Skeletal muscle tissue (tissue), 3 donors: ENCODE measurements at regions not wholly inside any gene's neighbourhood (a gene's known extent, or its start where the extent isn't known, plus 50 kb on each side); places are given as distances from the start of the nearest gene placed in this dataset.

Source experiments
- H3K27ac ChIP-seq: one replicate; pipeline ENCODE4 v1.7.0; 2013; ENCODE audit warnings: mild to moderate bottlenecking, low read depth, low read length, inconsistent platforms
- H3K27me3 ChIP-seq, 3 donors: one replicate each; pipeline ENCODE4 v1.7.0; 2013; ENCODE audit warnings: low read length in 3 of 3; ENCODE audit not compliant: control insufficient read depth in 3 of 3, insufficient read depth in 3 of 3
- H3K36me3 ChIP-seq, 3 donors: one replicate each; pipeline ENCODE4 v1.7.0; 2013; ENCODE audit warnings: low read length in 3 of 3; ENCODE audit not compliant: control insufficient read depth in 3 of 3, insufficient read depth in 3 of 3
- H3K4me1 ChIP-seq, 3 donors: one replicate each; pipeline ENCODE4 v1.7.0; 2013; ENCODE audit warnings: low read length in 3 of 3, mild to moderate bottlenecking in 3 of 3; ENCODE audit not compliant: control insufficient read depth in 3 of 3, insufficient read depth in 3 of 3
- H3K4me3 ChIP-seq, 3 donors: one replicate each; pipeline ENCODE4 v1.7.0; 2013; ENCODE audit warnings: low read length in 3 of 3
- H3K9ac ChIP-seq, 3 donors: one replicate each; pipeline ENCODE4 v1.7.0; 2013; ENCODE audit warnings: low read length in 3 of 3, mild to moderate bottlenecking in 3 of 3, moderate library complexity in 2 of 3, low read depth in 1 of 3
- H3K9me3 ChIP-seq, 3 donors: one replicate each; pipeline ENCODE4 v1.7.0; 2013; ENCODE audit warnings: low read length in 3 of 3; ENCODE audit not compliant: control insufficient read depth in 3 of 3
- donor health status: Osteomylitis.

DNA sequence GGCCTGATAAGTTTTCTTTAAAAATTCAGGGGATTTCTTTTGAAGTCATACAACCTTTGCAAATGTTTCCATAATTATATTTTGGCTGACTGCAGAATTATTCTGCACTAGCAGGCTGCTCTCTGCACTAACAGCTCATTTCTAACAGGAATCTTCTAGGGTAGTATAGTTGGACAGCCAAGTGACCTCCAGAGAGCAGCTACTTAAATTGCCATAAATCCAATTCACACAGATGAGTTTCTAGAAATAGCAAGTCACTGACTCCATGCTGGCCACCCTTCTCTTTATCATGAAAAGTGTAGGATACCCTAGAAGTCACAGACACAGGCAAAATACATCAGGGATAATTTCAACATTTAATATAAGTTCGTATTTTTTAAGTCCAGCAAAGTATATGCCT is 110.9 kb upstream of the TARS1 start:
- Histone ChIP-seq H3K4me3 (no peak overlapping the region), H3K36me3 (no peaks in the 10 kb centered on the region), H3K4me1 (peaks cover 0 to 5% (median 0%) of the 10 kb centered on the region in 3 donors), H3K27me3 (no peaks in the 10 kb centered on the region), H3K27ac (no peak overlapping the region), H3K9ac (no peak overlapping the region), H3K9me3 (no peaks in the 10 kb centered on the region)

DNA sequence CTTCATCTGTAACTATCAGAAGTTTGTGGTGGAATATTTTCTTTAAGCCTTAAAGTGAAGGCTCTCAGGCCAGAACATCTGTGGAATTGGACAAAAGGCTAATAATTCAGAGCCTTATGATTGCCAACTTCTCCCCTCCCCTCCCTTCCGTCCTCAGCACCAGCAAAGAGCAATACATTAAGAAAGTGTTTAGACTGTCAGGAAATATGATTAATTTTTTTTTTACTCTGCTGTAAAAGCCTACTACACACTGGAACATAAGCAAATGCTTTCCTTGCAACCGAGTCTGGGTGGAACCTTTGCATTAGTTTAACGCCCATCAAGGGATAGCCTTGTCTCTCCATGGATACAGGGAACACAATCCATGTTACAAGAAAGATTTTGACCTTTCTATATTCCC is 110.3 kb upstream of the TARS1 start:
- no peaks in the 10 kb centered on the region for H3K36me3 ChIP-seq
- peaks cover 0 to 5% (median 0%) of the 10 kb centered on the region in 3 donors for H3K4me1 ChIP-seq
- no peak overlapping the region for H3K4me3 ChIP-seq
- no peak overlapping the region for H3K9ac ChIP-seq
- no peaks in the 10 kb centered on the region for H3K27me3 ChIP-seq
- no peak overlapping the region for H3K27ac ChIP-seq
- H3K9me3 ChIP-seq, result no peaks in the 10 kb centered on the region

DNA sequence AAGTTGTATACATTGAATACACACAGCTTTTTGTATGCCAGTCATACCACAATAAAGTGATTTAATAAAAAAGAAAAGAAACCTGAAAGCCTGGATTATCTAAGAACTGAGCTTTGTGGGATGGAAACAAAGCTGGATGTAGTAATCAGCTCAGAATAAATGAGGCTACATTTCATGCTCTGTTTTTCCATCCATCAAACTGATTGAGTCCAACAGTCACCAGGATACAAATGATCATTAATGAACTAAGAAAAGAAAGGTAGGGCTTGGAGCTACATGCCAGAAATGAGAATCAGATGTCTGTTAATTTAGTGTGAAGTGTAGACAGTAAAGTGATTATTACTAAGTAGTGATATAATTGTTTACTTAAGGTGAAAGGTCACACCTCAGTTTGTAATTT is 109.8 kb upstream of the TARS1 start:
- Histone ChIP-seq H3K36me3 (no peaks in the 10 kb centered on the region), H3K27ac (no peak overlapping the region), H3K27me3 (no peaks in the 10 kb centered on the region), H3K4me3 (no peak overlapping the region), H3K4me1 (peaks cover 0 to 5% (median 0%) of the 10 kb centered on the region in 3 donors), H3K9me3 (no peaks in the 10 kb centered on the region), H3K9ac (no peak overlapping the region)

DNA sequence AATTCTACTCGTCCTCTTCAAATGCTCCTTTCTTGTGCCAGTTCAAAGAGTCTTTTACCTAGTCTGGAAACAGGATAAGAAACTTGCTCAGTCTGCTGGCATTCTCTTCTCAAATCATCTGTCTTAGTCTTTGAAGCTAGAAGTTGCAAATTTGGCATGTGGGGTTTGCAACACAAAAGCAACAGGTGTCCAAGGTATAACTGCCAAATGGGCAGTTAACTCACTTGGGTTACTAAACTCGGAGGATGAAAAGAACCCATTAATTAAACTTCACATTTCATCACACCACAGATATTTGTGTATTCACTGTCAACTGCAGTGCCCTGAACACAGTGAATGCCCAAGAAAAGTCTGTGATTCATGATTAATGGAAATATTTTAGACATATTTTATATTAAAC is 108.0 kb upstream of the TARS1 start:
- H3K36me3 ChIP-seq, result no peaks in the 10 kb centered on the region
- no peak overlapping the region for H3K4me3 ChIP-seq
- H3K27me3 ChIP-seq, result no peaks in the 10 kb centered on the region
- H3K9ac ChIP-seq, result no peak overlapping the region
- H3K9me3 ChIP-seq, result no peaks in the 10 kb centered on the region
- no peak overlapping the region for H3K27ac ChIP-seq
- H3K4me1 ChIP-seq, result peaks cover 0 to 5% (median 0%) of the 10 kb centered on the region in 3 donors

DNA sequence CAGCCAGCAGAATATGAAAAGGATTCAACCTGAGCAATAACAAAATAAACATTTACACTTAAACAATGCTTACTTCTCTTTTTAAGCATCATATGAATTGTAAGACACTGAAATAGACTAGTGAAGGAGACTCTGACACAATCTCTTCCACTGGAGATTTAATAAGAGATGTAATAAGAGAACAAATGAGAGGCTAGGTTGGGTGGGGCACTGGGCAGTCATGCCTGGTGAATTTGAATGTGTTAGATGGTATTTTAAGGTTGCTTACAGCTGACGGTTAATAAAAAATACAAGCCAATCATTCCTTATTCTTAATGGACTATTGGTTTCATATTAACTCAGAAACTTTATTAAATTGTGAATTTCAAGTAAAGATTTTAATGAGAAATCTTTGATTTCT is 105.9 kb upstream of the TARS1 start:
- Histone ChIP-seq H3K27ac (no peak overlapping the region), H3K9ac (no peak overlapping the region), H3K4me3 (no peak overlapping the region), H3K4me1 (peaks cover 0 to 5% (median 0%) of the 10 kb centered on the region in 3 donors), H3K9me3 (no peaks in the 10 kb centered on the region), H3K36me3 (no peaks in the 10 kb centered on the region), H3K27me3 (no peaks in the 10 kb centered on the region)

DNA sequence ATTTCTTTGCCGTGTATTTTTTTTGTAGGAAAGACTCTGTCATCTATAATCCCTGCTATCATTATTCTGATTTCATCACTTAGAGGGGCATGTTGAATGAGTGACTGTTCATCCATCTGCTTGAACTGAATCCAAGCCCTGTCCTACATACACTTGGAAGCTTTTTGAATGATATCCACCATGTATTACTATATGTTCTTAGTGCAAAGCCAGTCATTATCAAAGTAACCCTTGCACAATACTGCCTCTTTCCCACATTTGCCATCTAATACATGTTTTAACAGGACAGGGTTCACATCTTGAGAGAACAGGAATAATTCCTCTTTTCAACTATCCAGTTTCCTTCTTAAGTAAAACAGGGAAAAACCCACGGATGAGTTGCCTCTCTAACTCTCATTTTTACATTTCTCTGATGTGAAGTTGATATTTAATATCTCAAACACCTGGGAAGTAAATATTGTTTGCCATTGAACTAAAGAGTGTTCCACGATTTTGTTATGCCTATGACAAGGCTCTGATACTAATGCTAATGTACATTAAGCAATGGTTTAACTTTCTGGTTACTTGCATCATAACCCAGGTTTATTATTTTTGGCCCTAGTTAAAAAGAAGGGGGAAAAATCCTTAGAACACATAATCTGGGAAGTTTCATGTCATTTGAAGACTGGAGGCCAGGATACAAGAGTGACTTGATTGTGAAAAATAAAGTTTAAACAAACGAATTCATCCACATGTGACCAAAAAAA is 103.7 kb upstream of the TARS1 start:
- no peaks in the 10 kb centered on the region for H3K27me3 ChIP-seq
- H3K9ac ChIP-seq, result no peak overlapping the region
- no peaks in the 10 kb centered on the region for H3K36me3 ChIP-seq
- H3K27ac ChIP-seq, result no peak overlapping the region
- H3K4me1 ChIP-seq, result peaks cover 0 to 3% (median 0%) of the 10 kb centered on the region in 3 donors
- H3K9me3 ChIP-seq, result no peaks in the 10 kb centered on the region
- H3K4me3 ChIP-seq, result no peak overlapping the region

DNA sequence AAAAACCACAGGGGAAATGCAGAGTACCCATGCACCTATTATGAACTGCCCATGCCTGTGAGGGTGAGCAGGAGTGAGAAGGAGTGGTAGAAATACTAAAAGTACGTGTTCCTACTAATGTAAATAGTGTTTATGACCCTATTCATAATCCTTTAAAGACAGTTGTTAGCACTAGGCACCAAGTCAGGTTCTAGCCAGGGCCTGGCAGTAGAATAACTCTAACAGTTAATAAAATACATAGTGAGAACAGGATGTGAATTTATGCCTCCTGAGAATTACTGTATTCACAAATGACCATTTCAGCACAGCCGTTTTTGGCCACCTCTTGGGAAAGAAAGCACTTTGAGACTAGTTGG is 103.2 kb upstream of the TARS1 start:
- no peak overlapping the region for H3K27ac ChIP-seq
- no peak overlapping the region for H3K9ac ChIP-seq

DNA sequence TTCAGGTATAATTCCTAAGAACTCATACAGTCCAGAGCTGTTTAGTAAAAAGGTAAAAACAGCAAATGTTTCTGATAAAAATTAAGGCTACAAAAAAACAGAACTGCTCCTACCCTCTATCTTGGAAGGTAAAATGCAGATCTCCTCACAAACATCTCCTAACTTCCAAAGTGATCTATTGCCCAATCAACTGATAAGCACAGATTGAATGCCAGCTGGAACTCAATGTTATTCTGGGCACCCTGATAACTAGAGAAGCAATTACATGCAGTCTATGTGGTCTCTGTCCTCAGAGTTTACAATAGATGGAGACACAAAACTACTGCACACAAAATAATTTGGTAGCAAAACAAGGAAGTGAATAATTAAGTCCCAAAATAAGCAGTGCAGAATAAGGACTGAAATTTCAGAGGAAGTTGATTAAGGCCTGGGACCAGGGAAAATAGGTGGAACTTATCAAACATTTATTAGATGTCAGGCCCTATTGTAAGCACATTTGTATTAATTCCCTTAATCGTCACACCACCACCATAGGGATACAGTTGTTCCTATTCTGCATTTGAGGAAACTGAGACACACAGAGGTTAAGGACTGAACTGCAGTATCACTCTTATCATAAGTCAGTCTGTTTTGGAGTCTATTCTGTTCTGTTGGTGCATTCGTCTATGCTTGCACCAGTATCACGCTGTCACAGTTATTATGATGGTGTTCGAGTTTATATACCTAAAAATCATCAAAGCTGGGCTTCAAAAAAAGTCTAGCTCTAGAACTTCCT is 102.2 kb upstream of the TARS1 start:
- Histone ChIP-seq H3K9me3 (no peaks in the 10 kb centered on the region), H3K36me3 (no peaks in the 10 kb centered on the region), H3K4me3 (no peak overlapping the region), H3K4me1 (peaks cover 0 to 3% (median 0%) of the 10 kb centered on the region in 3 donors), H3K27me3 (no peaks in the 10 kb centered on the region), H3K9ac (no peak overlapping the region), H3K27ac (no peak overlapping the region)

More for the DNA sequence above, 103.2 kb upstream of the TARS1 start:
- Histone ChIP-seq H3K4me3 (no peak overlapping the region), H3K36me3 (no peaks in the 10 kb centered on the region), H3K9me3 (no peaks in the 10 kb centered on the region), H3K27me3 (no peaks in the 10 kb centered on the region), H3K4me1 (peaks cover 0 to 3% (median 0%) of the 10 kb centered on the region in 3 donors)

DNA sequence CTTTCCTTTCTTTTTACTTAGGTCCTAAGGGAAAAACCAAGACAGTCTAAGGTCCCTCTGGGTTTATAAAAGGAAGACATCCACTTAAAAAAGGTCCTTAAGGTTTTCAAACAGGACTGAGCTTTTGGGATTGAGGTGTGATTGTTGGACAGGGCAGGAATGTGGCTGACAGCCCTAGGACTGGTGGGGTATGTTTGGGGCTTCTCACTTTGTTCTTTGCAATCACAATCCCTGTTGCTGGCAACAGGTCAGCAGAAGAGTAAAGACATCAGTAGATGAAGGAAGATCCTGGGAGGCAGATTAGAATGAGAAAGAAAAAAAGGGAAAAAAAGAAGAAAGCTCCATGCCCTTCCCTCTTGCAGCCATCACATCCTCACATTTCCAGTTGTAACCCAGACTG is 101.4 kb upstream of the TARS1 start:
- Histone ChIP-seq H3K27me3 (no peaks in the 10 kb centered on the region), H3K9ac (no peak overlapping the region), H3K9me3 (no peaks in the 10 kb centered on the region), H3K4me3 (no peak overlapping the region), H3K36me3 (no peaks in the 10 kb centered on the region), H3K27ac (no peak overlapping the region), H3K4me1 (peaks cover 0 to 3% (median 0%) of the 10 kb centered on the region in 3 donors)

DNA sequence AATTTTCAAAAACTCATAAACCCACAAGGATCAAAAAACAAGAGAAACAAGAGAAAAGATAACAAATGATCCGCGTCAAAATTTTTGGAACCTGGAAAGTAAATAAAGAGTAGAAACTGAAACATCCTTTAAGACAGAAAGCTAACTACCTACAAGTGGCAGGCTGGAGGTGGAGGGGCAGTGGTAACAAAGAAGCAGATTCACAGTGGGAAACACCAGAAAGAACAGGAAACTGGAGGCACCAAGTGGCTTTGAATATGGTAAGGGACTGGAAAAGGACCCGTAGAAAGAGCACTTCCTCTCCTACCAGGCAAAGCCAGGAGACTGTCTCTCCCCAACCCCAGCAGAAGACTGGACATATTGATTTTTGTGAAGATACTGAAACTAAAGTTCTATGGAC is 100.6 kb upstream of the TARS1 start:
- Histone ChIP-seq H3K4me3 (no peak overlapping the region), H3K27ac (no peak overlapping the region), H3K36me3 (no peaks in the 10 kb centered on the region), H3K9ac (no peak overlapping the region), H3K9me3 (no peaks in the 10 kb centered on the region), H3K4me1 (no peaks in the 10 kb centered on the region), H3K27me3 (no peaks in the 10 kb centered on the region)
